NCI-H526 treated with DMSO at 0.1 percent for 48 hours (cell line): ENCODE measurements at regions not wholly inside any gene's neighbourhood (a gene's known extent, or its start where the extent isn't known, plus 50 kb on each side); places are given as distances from the start of the nearest gene placed in this dataset.

ENCODE experiments used
- DNase-seq: peaks from one replicate; lab custom pipeline; 2025; lab: John Stamatoyannopoulos, UW

DNA sequence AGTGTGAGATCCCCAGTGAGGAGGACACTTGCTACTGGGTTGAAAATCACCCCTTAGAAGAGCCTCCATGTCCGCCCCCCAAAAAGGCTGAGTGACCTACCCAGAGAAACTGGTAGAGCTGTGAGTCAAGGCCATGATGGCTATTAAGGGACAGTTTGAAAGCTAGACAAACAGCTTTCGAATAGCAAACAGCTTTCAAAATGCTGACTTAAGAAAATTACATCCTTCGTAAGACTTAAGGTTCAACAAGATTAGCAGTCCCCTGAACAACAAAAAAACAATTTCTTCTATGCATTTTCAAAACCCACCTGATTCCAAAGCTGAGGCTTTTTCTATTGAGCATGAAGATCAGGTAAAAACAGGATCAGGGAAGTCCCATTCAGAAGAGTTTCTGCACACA lies 269.7 kb upstream of the SOX2 start:
- no peak for DNase-seq

- DNase-seq, result no peak
These were observed 278.7 kb upstream of the SOX2 start for GRCh38 chr3:181432992-181433391.

DNA sequence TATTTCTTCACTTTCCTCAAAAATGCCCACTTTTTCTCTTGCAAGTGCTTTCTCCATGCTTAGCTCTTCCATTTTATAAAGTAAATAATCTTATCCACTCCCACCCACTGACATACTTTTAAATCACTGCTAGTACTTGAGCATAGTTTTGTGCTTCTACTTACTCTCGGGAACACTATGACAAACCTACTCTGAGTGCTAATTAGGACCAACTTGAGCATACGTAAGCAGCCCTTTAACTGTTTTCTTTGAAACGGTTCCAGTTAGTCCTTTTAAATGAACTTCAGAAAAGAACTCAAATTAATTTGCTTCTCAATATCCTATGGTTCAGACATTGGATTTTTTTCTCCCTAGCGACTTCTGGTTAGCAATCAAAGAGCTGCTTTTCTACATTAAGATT lies 280.0 kb upstream of the SOX2 start:
- DNase-seq, result no peak

DNA sequence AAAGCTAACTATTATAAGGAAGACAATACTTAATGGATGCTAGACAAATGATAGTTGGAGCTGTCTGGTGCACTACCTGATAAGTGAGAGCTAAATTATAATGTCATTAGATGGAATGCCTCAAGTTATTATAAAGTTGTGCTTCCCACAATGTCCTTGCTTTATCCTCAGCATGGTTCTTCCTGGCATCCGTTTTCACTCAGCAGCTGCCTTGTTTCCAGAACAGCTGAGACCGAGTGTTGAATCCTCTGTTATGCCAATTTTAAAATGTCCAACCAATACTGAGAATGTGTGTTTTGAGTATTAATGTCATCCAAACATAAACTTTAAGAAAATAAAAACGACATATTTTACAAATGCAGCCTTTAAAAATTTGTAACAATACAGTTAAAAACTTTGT lies 286.7 kb upstream of the SOX2 start:
- no peak for DNase-seq

DNA sequence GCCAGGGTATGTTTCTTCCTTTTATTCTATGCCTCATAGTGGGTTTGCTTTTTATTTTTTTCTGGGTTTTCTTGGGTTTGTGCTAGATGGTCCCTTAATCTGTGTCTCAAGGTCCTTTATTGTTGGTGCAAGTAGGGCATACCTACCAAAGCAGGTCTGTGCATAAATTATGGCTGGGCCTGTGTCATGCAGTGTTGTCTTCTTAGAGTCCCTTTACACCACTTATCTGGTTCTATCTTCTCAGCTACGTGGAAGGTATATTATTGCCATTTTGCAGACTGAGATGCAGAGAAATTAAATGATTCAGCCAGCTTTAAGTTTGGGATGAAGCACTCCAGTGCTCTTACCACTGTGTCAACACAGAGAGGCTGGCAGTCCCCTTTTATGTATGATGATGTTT lies 293.5 kb upstream of the SOX2 start:
- no peak for DNase-seq

GRCh38 chr3:181417748-181418147 lies 294.0 kb upstream of the SOX2 start:
- DNase-seq, result no peak

DNA sequence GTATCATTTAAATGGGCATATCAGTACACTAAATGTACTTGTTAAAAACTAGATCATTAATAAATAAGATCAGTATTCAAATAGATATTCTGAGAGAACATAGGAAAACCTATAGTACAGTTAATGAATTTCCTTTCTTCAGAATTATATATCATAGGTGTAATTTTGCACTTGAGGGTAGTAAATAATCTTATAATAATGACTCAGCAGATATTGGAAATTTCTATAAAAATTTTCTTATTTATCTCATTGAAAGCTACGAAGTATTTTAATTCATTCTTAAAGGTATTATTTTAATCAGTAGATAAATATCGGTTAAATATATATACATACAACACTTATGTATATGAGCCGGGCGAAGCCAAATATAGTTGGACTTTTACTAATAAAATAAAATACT lies 300.9 kb upstream of the SOX2 start:
- DNase-seq, result no peak

- DNase-seq, result no peak
These were observed 307.7 kb upstream of the SOX2 start for GRCh38 chr3:181403876-181404660.

- no peak for DNase-seq
These were observed 309.4 kb upstream of the SOX2 start for GRCh38 chr3:181402347-181402746.

GRCh38 chr3:181384970-181385369 lies 326.8 kb upstream of the SOX2 start:
- no peak for DNase-seq

DNA sequence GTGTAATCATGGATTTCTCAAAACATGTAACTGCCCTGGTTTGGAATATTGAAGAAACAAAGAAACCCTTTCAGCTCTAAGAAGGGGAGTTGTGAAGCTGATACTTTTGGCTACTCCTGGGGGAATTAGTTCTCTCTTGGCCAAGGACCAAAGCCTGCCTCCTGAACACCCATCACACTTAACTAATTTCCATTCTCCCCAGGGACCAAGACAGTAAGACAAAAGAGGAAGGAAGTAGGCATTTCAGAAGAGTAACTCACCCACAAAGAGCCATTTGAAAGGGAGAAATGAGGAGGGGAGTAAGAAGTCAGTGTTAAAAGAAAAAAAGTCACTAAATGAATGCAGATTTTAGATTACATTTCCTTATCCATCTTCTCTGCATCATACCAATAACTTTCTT lies 328.0 kb upstream of the SOX2 start:
- no peak for DNase-seq

DNA sequence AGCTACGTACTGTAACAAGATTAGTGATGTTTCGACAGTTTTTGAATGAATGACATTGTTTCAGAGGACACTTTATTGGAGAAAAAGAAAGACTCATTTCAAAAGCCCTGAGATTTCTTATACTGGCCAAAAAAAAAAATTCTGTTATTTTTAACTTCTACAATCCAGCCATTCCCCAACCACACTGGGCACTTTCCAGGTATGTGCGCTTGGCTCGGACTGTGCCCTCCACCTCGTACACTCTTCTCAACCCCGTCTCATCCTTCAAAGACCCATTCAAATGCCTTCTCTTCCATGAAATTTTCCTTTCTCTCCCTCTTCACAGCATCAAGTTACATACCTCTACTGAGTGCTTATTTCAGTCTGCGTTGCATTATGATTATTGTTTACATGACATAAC lies 328.5 kb upstream of the SOX2 start:
- DNase-seq, result no peak

DNA sequence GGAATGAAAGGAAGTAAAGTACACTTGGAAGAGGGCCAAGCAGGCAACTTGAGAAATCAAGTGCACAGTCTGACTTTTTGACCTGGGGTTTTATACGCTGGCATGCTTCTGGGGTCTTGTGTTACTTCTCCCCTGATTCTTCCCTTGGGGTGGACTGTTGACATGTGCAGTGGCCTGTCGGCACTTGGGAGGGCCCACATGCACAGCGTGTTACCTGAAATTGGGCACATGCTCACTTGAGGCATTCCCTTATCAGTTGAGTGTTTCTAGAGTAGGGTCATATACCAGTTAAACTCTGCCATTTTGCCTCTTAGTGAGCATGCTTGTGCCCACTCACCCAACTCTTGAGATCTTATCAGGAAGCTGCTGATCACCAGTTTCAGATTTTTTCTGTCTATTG lies 329.1 kb upstream of the SOX2 start:
- DNase-seq, result no peak

- no peak for DNase-seq
These were observed 332.4 kb upstream of the SOX2 start for GRCh38 chr3:181379278-181379677.

DNA sequence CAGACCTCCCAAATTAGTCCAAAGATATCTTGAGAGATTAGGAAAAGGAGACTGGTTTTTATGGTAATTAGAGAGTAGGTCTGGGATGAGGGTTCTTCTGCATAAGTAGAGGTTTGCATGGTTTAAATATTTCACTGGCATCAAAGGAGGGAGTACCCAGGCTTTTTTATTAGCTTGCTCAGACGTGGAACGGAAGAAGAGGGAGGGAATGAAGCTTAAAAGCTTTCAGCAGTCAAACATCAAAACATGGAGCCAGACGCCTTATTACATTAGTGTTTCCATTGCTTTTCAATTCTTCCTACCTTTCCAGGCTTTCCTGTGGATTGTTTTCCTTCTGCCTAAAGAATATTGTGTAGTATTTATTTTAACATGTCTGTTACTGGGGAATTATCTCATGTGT lies 342.1 kb upstream of the SOX2 start:
- no peak for DNase-seq

- no peak for DNase-seq
These were observed 348.5 kb upstream of the SOX2 start for GRCh38 chr3:181363231-181363630.

- DNase-seq, result no peak
These were observed 349.3 kb upstream of the SOX2 start for GRCh38 chr3:181362378-181362777.

- DNase-seq, result no peak
These were observed 353.2 kb upstream of the SOX2 start for GRCh38 chr3:181358562-181358961.

GRCh38 chr3:181358060-181358459 lies 353.7 kb upstream of the SOX2 start:
- DNase-seq, result no peak

DNA sequence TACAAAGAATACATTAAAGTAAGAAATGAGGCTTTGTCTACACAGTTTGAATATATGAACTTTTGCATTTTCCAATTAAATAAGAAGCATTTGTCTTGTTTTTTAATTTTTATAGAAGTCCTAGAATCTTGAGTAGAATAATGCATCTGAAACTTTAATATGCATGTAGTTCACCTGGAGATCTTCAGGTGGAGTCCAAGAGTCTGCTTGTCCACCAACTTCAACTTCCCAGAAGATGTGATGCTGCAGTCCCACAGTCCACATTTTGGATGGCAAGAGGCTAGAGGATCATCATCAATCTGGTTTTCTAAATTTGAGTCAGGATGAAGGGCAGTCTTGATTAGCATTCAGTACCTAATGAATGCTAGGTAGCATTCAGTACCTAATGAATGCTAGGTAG lies 357.6 kb upstream of the SOX2 start:
- DNase-seq, result no peak

DNA sequence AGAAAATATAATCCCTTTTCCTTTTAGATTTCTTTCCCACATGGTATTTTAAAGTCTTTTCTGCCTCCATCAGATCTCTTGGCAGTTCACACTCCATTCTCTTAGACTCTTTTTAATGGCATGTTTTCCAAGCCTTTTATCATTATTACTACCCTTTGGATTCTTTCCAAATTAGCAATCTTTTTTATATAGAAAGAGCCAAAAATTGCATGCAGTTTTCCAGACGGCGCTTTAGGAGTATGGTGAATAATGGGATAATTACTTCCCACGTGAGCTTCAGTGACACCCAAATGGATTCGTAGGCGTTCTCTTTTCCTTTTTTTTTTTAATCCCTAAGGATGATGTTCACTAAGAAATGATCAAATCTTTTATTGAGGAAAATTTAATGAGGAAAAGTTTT lies 354.8 kb upstream of the DNAJC19 start:
- DNase-seq, result no peak

DNA sequence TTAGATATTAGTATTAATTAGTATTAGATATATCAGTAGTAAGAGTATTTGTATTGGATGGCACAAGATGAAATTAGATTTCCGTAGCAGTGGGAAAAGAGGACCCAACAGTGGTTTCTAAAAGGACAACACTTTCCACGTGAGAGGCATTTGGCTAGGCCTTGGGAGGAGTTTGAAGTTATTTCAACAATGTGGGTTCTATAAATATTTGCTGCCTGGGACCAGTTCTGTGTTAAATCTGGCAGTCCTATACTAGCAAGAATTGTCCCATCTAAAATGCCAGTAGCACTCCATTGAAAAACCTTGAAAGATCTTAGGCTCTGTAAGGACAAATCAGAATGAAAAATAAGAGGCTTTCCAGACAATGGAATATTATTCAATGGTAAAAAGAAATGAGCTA lies 347.1 kb upstream of the DNAJC19 start:
- DNase-seq, result no peak

- no peak for DNase-seq
These were observed 343.9 kb upstream of the DNAJC19 start for GRCh38 chr3:181333394-181333793.

GRCh38 chr3:181330821-181331563 lies 341.5 kb upstream of the DNAJC19 start:
- DNase-seq, result no peak
